Upper lobe of left lung (tissue), 4 donors: ENCODE measurements at regions not wholly inside any gene's neighbourhood (a gene's known extent, or its start where the extent isn't known, plus 50 kb on each side); places are given as distances from the start of the nearest gene placed in this dataset.

Source experiments
- CTCF ChIP-seq, 6 experiments: fragments of 450-650 bp in 4 of 6; fragments of 200-600 bp in 2 of 6; sonication (generic) in 2 of 6; IDR thresholded peaks; one replicate each; pipeline ENCODE4 v1.5.1; 2016 to 2019; ENCODE audit warnings: antibody characterized with exemption in 6 of 6
- EP300 ChIP-seq, 4 donors: sonication (generic); formaldehyde crosslinking; IDR thresholded peaks; one replicate each; pipeline ENCODE4 v1.5.1; 2017; ENCODE audit warnings: antibody characterized with exemption in 4 of 4, control low read depth in 2 of 4
- POLR2A ChIP-seq, 4 donors: fragments of 450-650 bp; IDR thresholded peaks; one replicate each; pipeline ENCODE4 v1.5.1; 2016 to 2017; ENCODE audit warnings: antibody characterized with exemption in 4 of 4, mild to moderate bottlenecking in 2 of 4

- TF ChIP-seq CTCF (IDR thresholded peaks at IDR 0.05) (no peak), POLR2A (IDR thresholded peaks at IDR 0.05) (no peak), EP300 (IDR thresholded peaks at IDR 0.05) (no peak)
Observed at GRCh38 chr4:145278341-145279121, 98.1 kb upstream of the OTUD4 start.
